HEK293 (cell line): ENCODE measurements at regions not wholly inside any gene's neighbourhood (a gene's known extent, or its start where the extent isn't known, plus 50 kb on each side); places are given as distances from the start of the nearest gene placed in this dataset.

ENCODE experiments used
- CTCF ChIA-PET: fragments of 350-600 bp; formaldehyde crosslinking; extraction: SDS; loops from one replicate; lab custom pipeline; 2021; ENCODE audit warnings: antibody characterized with exemption; lab: Yijun Ruan, JAX
- POLR2A ChIA-PET: fragments of 300-600 bp; formaldehyde crosslinking; extraction: SDS; loops from one replicate; lab custom pipeline; 2020; ENCODE audit warnings: antibody characterized with exemption, inconsistent platforms; lab: Yijun Ruan, JAX
- H3K27ac ChIP-seq: fragments of 200-500 bp; sonication (Bioruptor generic); 2 replicates; pipeline ENCODE4 v1.5.1; 2014; ENCODE audit warnings: low read depth, low read length, control low read depth, inconsistent platforms; ENCODE audit errors: extremely low read depth
- H3K36me3 ChIP-seq, 2 experiments: fragments of 200-500 bp in 1 of 2; sonication (Bioruptor generic) in 1 of 2; 1 replicate in 1 of 2; 2 replicates in 1 of 2; pipeline ENCODE4 v1.5.1; 2014 to 2017; ENCODE audit warnings: inconsistent platforms in 2 of 2, low read length in 2 of 2; ENCODE audit not compliant: control insufficient read depth in 2 of 2, insufficient read depth in 1 of 2
- H3K4me1 ChIP-seq: fragments of 200-500 bp; sonication (Bioruptor generic); 2 replicates; pipeline ENCODE4 v1.5.1; 2014; ENCODE audit warnings: mild to moderate bottlenecking, low read length, inconsistent platforms; ENCODE audit not compliant: control insufficient read depth, insufficient read depth
- H3K4me3 ChIP-seq: 2 replicates; pipeline ENCODE4 v1.5.1; 2011; ENCODE audit warnings: low read depth, mild to moderate bottlenecking, control low read depth, low read length, moderate library complexity
- H3K9me3 ChIP-seq: fragments of 200-500 bp; sonication (Bioruptor generic); 2 replicates; pipeline ENCODE4 v1.5.1; 2014; ENCODE audit warnings: low read depth, low read length, inconsistent platforms; ENCODE audit not compliant: control insufficient read depth, insufficient read depth
- TCF7L2 ChIP-seq: IDR thresholded peaks from 2 replicates; pipeline ENCODE4 v1.6.1; 2011; ENCODE audit warnings: low read depth, mild to moderate bottlenecking, inconsistent platforms, low read length, moderate library complexity, borderline replicate concordance
- WT1 ChIP-seq: fragments of 450-650 bp; formaldehyde crosslinking; IDR thresholded peaks from 2 replicates; pipeline ENCODE4 v1.5.1; 2016; ENCODE audit warnings: missing biosample characterization, missing genetic modification characterization
- ZBTB11 ChIP-seq: fragments of 450-650 bp; formaldehyde crosslinking; conservative IDR thresholded peaks from 2 replicates; pipeline ENCODE4 v1.5.1; 2016; ENCODE audit warnings: low read depth, missing biosample characterization, missing genetic modification characterization
- ZBTB20 ChIP-seq: fragments of 450-650 bp; formaldehyde crosslinking; IDR thresholded peaks from 2 replicates; pipeline ENCODE4 v1.5.1; 2016; ENCODE audit warnings: missing biosample characterization, missing genetic modification characterization
- ZBTB21 ChIP-seq: fragments of 450-650 bp; formaldehyde crosslinking; IDR thresholded peaks from 2 replicates; pipeline ENCODE4 v1.5.1; 2017; ENCODE audit warnings: missing biosample characterization, missing genetic modification characterization
- ZNF175 ChIP-seq: fragments of 450-650 bp; formaldehyde crosslinking; IDR thresholded peaks from 2 replicates; pipeline ENCODE4 v1.5.1; 2016; ENCODE audit warnings: missing biosample characterization, missing genetic modification characterization
- ZNF211 ChIP-seq: fragments of 450-650 bp; formaldehyde crosslinking; IDR thresholded peaks from 2 replicates; pipeline ENCODE4 v1.5.1; 2016; ENCODE audit warnings: low read depth, missing biosample characterization, missing genetic modification characterization
- ZNF37A ChIP-seq: fragments of 450-650 bp; IDR thresholded peaks from 2 replicates; pipeline ENCODE4 v1.5.1; 2018; ENCODE audit warnings: missing biosample characterization, missing genetic modification characterization
- ZNF544 ChIP-seq: fragments of 450-650 bp; formaldehyde crosslinking; IDR thresholded peaks from 2 replicates; pipeline ENCODE4 v1.5.0; 2017; ENCODE audit warnings: missing biosample characterization, missing genetic modification characterization
- ZNF571 ChIP-seq: fragments of 450-650 bp; formaldehyde crosslinking; IDR thresholded peaks from 2 replicates; pipeline ENCODE4 v1.5.0; 2017; ENCODE audit warnings: missing biosample characterization, missing genetic modification characterization
- ZNF768 ChIP-seq: fragments of 450-650 bp; formaldehyde crosslinking; IDR thresholded peaks from 2 replicates; pipeline ENCODE4 v1.5.1; 2018; ENCODE audit warnings: missing biosample characterization, mild to moderate bottlenecking, missing genetic modification characterization
- ZSCAN16 ChIP-seq: fragments of 450-650 bp; formaldehyde crosslinking; IDR thresholded peaks from 2 replicates; pipeline ENCODE4 v1.5.1; 2016; ENCODE audit warnings: missing biosample characterization, missing genetic modification characterization
- ZSCAN18 ChIP-seq: fragments of 450-650 bp; formaldehyde crosslinking; IDR thresholded peaks from 2 replicates; pipeline ENCODE4 v1.5.1; 2016; ENCODE audit warnings: missing biosample characterization, missing genetic modification characterization
- TF ChIP-seq, protein P1 (sequence below): fragments of 450-650 bp; formaldehyde crosslinking; IDR thresholded peaks from 2 replicates; pipeline ENCODE4 v1.5.1; 2016; ENCODE audit warnings: missing biosample characterization, missing genetic modification characterization
- TF ChIP-seq, protein P2 (sequence below): fragments of 450-650 bp; formaldehyde crosslinking; IDR thresholded peaks from 2 replicates; pipeline ENCODE4 v1.5.1; 2017; ENCODE audit warnings: missing biosample characterization, mild to moderate bottlenecking, missing genetic modification characterization, moderate library complexity

- TF ChIP-seq ZBTB11 (tag by site-specific recombination) (no peak), ZNF37A (tag by site-specific recombination) (no peak), ZNF211 (no peak), ZBTB21 (tag by site-specific recombination) (no peak)
- TF ChIP-seq, protein P1, sequence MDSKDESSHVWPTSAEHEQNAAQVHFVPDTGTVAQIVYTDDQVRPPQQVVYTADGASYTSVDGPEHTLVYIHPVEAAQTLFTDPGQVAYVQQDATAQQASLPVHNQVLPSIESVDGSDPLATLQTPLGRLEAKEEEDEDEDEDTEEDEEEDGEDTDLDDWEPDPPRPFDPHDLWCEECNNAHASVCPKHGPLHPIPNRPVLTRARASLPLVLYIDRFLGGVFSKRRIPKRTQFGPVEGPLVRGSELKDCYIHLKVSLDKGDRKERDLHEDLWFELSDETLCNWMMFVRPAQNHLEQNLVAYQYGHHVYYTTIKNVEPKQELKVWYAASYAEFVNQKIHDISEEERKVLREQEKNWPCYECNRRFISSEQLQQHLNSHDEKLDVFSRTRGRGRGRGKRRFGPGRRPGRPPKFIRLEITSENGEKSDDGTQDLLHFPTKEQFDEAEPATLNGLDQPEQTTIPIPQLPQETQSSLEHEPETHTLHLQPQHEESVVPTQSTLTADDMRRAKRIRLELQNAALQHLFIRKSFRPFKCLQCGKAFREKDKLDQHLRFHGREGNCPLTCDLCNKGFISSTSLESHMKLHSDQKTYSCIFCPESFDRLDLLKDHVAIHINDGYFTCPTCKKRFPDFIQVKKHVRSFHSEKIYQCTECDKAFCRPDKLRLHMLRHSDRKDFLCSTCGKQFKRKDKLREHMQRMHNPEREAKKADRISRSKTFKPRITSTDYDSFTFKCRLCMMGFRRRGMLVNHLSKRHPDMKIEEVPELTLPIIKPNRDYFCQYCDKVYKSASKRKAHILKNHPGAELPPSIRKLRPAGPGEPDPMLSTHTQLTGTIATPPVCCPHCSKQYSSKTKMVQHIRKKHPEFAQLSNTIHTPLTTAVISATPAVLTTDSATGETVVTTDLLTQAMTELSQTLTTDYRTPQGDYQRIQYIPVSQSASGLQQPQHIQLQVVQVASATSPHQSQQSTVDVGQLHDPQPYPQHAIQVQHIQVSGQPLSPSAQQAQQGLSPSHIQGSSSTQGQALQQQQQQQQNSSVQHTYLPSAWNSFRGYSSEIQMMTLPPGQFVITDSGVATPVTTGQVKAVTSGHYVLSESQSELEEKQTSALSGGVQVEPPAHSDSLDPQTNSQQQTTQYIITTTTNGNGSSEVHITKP, result no peak
Observed at GRCh38 chr19:24002256-24002945, 84.6 kb upstream of the ZNF254 start (continued).

- Histone ChIP-seq H3K4me3 (no peak overlapping the region), H3K27ac (no peak overlapping the region), H3K36me3 (no peaks in the 10 kb centered on the region), H3K4me1 (no peaks in the 10 kb centered on the region), H3K9me3 (no peaks in the 10 kb centered on the region)
- CTCF ChIA-PET, result no interaction called here
- no peak for TF ChIP-seq ZSCAN18 (tag by site-specific recombination)
- no peak for TF ChIP-seq ZNF544 (tag by site-specific recombination)
- TF ChIP-seq ZNF175 (tag by site-specific recombination), result no peak
- no peak for TF ChIP-seq ZNF768 (tag by site-specific recombination)
- TF ChIP-seq TCF7L2, result no peak
- TF ChIP-seq ZSCAN16 (tag by site-specific recombination), result no peak
- no peak for TF ChIP-seq WT1 (tag by site-specific recombination)
- TF ChIP-seq, protein P2, sequence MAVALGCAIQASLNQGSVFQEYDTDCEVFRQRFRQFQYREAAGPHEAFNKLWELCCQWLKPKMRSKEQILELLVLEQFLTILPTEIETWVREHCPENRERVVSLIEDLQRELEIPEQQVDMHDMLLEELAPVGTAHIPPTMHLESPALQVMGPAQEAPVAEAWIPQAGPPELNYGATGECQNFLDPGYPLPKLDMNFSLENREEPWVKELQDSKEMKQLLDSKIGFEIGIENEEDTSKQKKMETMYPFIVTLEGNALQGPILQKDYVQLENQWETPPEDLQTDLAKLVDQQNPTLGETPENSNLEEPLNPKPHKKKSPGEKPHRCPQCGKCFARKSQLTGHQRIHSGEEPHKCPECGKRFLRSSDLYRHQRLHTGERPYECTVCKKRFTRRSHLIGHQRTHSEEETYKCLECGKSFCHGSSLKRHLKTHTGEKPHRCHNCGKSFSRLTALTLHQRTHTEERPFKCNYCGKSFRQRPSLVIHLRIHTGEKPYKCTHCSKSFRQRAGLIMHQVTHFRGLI (tag by site-specific recombination), result no peak
- no peak for TF ChIP-seq ZBTB20
- TF ChIP-seq ZNF571 (tag by site-specific recombination), result no peak
- POLR2A ChIA-PET, result no interaction called here
Observed at GRCh38 chr19:24003537-24003936, 83.5 kb upstream of the ZNF254 start.
